Natural killer cell (primary cell): ENCODE measurements at regions not wholly inside any gene's neighbourhood (a gene's known extent, or its start where the extent isn't known, plus 50 kb on each side); places are given as distances from the start of the nearest gene placed in this dataset.

ENCODE experiments used
- ATAC-seq, 3 donors: fragments of 150-1000 bp in 2 of 3; fragments of 200-7000 bp in 1 of 3; cut with Tn5 transposase; 1 replicate in 1 of 3; 2 replicates in 2 of 3; pipeline ENCODE4 v1.10.0; 2021; ENCODE audit warnings: mild to moderate bottlenecking in 2 of 3, moderate library complexity in 2 of 3
- DNase-seq, 2 donors: peaks; one replicate each; pipeline versions ENCODE4 v3.0.0 to v3.0.0-alpha.2; 2013 to 2021; ENCODE audit warnings: mixed read lengths in 1 of 2
- H3K27ac ChIP-seq: one replicate; pipeline ENCODE4 v1.5.1; 2013; ENCODE audit warnings: mild to moderate bottlenecking, low read length
- H3K27me3 ChIP-seq: one replicate; pipeline ENCODE4 v1.6.1; 2013; ENCODE audit warnings: low read length; ENCODE audit not compliant: control insufficient read depth, insufficient read depth
- H3K36me3 ChIP-seq: one replicate; pipeline ENCODE4 v1.6.1; 2013; ENCODE audit warnings: low read length; ENCODE audit not compliant: control insufficient read depth, insufficient read depth
- H3K4me1 ChIP-seq: one replicate; pipeline ENCODE4 v1.6.1; 2013; ENCODE audit warnings: low read length; ENCODE audit not compliant: control insufficient read depth, insufficient read depth
- H3K4me3 ChIP-seq: one replicate; pipeline ENCODE4 v1.5.1; 2013; ENCODE audit warnings: low read length
- H3K9me3 ChIP-seq: one replicate; pipeline ENCODE4 v1.6.1; 2013; ENCODE audit warnings: low read length; ENCODE audit not compliant: control insufficient read depth, insufficient read depth
- H3K27ac Mint-ChIP-seq, 2 donors: one replicate each; pipeline ENCODE4 v1.8.0; 2022; ENCODE audit warnings: mild to moderate bottlenecking in 2 of 2, mixed read lengths in 2 of 2, moderate library complexity in 1 of 2
- H3K27me3 Mint-ChIP-seq, 2 donors: one replicate each; pipeline ENCODE4 v1.8.0; 2022; ENCODE audit warnings: low read depth in 2 of 2, mixed read lengths in 2 of 2
- H3K36me3 Mint-ChIP-seq: one replicate; pipeline ENCODE4 v1.8.0; 2022; ENCODE audit warnings: mixed read lengths
- H3K4me1 Mint-ChIP-seq, 2 donors: one replicate each; pipeline ENCODE4 v1.8.0; 2022; ENCODE audit warnings: mixed read lengths in 2 of 2
- H3K4me3 Mint-ChIP-seq: one replicate; pipeline ENCODE4 v1.8.0; 2022; ENCODE audit warnings: mild to moderate bottlenecking, moderate library complexity, mixed read lengths
- H3K9me3 Mint-ChIP-seq, 2 donors: one replicate each; pipeline ENCODE4 v1.8.0; 2022; ENCODE audit warnings: mixed read lengths in 2 of 2
- WGBS: methylation state at CpG from one replicate; pipeline ENCODE4 v1.1.7; 2013; ENCODE audit warnings: missing lambda C conversion rate; ENCODE audit not compliant: insufficient coverage; 5-methylcytosine and 5-hydroxymethylcytosine counted together
- intact Hi-C: fragments of 100-400 bp; cut with micrococcal nuclease; formaldehyde crosslinking; loops from one replicate; pipeline ENCODE4 v1.14.2; 2022
- TF ChIP-seq, protein P1 (sequence below): fragments of 200-600 bp; IDR thresholded peaks from one replicate; pipeline ENCODE4 v1.8.0; 2022; ENCODE audit warnings: antibody characterized with exemption

DNA sequence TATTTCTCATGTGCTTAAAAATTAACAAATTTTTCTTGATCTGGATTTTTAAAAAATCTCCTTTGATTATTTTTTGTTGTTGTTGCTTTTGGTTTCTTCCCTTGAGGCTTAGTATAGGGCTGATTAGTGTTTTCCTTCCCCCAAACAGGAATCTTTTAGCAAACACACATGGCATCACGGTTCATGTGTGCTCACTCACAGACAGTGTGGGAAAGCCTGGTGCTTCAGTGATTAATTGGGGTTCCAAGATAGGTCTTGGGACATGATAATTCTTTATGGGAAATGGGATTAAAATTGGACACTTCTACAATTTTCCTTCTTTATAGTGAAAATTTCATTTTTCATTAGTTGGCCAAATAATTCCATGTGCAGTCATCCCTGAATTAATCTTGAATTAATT, 153.9 kb upstream of the SOX11 start:
- Histone ChIP-seq H3K4me3 (no peak overlapping the region), H3K4me1 (no peaks in the 10 kb centered on the region), H3K9me3 (peaks cover 5% of the 10 kb centered on the region), H3K27ac (no peak overlapping the region), H3K36me3 (no peaks in the 10 kb centered on the region), H3K27me3 (no peaks in the 10 kb centered on the region)
- Mint-ChIP-seq H3K27me3 (no peaks in the 10 kb centered on the region), H3K36me3 (no peaks in the 10 kb centered on the region), H3K27ac (no peak overlapping the region), H3K4me1 (no peaks in the 10 kb centered on the region), H3K9me3 (peaks cover 3 to 10% of the 10 kb centered on the region in 2 donors), H3K4me3 (no peak overlapping the region)
- TF ChIP-seq, protein P1, sequence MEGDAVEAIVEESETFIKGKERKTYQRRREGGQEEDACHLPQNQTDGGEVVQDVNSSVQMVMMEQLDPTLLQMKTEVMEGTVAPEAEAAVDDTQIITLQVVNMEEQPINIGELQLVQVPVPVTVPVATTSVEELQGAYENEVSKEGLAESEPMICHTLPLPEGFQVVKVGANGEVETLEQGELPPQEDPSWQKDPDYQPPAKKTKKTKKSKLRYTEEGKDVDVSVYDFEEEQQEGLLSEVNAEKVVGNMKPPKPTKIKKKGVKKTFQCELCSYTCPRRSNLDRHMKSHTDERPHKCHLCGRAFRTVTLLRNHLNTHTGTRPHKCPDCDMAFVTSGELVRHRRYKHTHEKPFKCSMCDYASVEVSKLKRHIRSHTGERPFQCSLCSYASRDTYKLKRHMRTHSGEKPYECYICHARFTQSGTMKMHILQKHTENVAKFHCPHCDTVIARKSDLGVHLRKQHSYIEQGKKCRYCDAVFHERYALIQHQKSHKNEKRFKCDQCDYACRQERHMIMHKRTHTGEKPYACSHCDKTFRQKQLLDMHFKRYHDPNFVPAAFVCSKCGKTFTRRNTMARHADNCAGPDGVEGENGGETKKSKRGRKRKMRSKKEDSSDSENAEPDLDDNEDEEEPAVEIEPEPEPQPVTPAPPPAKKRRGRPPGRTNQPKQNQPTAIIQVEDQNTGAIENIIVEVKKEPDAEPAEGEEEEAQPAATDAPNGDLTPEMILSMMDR, result no peak
- no CpG with 5 or more reads among the region's 1 CpG for WGBS
- intact Hi-C loops, result no loop called here
- DNase-seq (no peak), ATAC-seq (no peak)

DNA sequence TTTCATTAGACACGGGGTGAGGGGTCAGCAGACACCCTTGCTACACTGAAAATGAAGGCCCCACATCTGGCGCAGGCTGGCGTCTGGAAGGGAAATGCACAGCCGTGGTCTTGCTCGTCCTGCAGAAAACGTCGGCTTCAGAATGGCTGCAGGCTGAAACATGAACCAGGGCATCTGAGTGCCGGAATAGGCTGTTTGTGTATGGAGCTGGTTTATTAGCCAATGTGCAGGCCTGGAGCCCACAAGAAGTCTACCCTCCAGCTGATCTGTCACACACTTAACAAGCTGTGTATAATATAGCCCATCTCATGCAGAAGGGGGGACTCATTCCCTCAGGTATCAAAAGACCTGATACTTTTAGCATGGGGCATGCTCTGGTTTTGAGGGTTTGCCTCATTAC, 153.4 kb upstream of the SOX11 start:
- Histone ChIP-seq H3K27ac (no peak overlapping the region), H3K4me1 (no peaks in the 10 kb centered on the region), H3K27me3 (no peaks in the 10 kb centered on the region), H3K4me3 (no peak overlapping the region), H3K9me3 (peaks cover 5% of the 10 kb centered on the region), H3K36me3 (no peaks in the 10 kb centered on the region)
- Mint-ChIP-seq H3K4me3 (no peak overlapping the region), H3K36me3 (no peaks in the 10 kb centered on the region), H3K27ac (no peak overlapping the region), H3K9me3 (peaks cover 3 to 11% of the 10 kb centered on the region in 2 donors), H3K27me3 (no peaks in the 10 kb centered on the region), H3K4me1 (no peaks in the 10 kb centered on the region)
- ATAC-seq, result no peak
- TF ChIP-seq, protein P1, result no peak
- no peak for DNase-seq
- 93% methylated on average over 8 of the region's 8 CpGs for WGBS
- intact Hi-C loops, result no loop called here

DNA sequence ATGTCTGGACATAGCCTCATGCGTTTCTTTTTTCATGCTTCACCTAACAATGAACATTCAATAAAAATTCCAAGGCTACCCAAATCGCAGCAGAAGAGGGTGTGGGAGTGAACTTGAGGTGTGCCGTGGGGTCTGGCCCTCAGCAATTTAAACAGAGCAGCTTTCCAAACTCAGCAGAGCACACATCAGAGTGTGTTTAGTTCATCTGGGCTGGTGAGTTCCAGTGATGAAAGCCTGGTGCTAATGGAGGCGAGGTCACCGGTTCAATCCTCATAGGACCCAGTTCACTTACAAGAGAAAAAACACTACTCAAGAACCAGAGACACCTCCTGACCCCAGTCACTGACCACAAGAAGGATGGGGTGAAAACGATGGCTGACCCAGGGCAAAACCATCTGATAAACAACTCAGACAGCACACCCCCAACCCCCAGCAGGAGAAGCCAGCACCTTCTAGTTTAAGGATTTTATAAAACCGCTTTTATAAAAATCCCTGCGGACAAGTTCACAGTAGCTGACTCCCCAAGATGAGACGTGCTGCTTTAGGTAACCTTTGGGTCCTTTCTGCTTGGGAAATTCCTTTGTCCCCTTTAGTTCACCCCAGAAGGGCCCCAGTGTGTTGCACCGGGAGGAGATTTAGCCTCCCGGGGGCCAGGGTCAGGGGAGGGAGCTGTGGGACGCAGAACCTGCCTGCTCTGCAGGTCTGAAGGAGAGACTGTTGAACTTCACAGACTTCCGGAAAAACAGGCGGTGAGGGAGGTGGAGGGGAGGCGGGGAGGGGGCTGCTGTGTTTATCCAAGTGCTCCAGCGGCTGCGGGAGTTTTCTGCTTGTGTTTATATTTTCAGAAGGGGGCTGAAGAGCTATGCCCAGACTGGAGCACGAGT, 152.7 kb upstream of the SOX11 start:
- Histone ChIP-seq H3K4me3 (no peak overlapping the region), H3K27ac (no peak overlapping the region), H3K36me3 (no peaks in the 10 kb centered on the region), H3K4me1 (no peaks in the 10 kb centered on the region), H3K9me3 (peaks cover 12% of the 10 kb centered on the region), H3K27me3 (no peaks in the 10 kb centered on the region)
- TF ChIP-seq, protein P1, result no peak
- no peak for DNase-seq
- no peak for ATAC-seq
- intact Hi-C loops, result no loop called here
- H3K36me3 Mint-ChIP-seq, result no peaks in the 10 kb centered on the region
- H3K9me3 Mint-ChIP-seq, result peaks cover 3 to 11% of the 10 kb centered on the region in 2 donors
- H3K27me3 Mint-ChIP-seq, result no peaks in the 10 kb centered on the region
- H3K27ac Mint-ChIP-seq, result no peak overlapping the region
- 42% methylated on average over 18 of the region's 18 CpGs for WGBS
- no peak overlapping the region for H3K4me3 Mint-ChIP-seq
- no peaks in the 10 kb centered on the region for H3K4me1 Mint-ChIP-seq

GRCh38 chr2:5540856-5541255, 151.3 kb upstream of the SOX11 start:
- DNase-seq (no peak), ATAC-seq (no peak)
- 72% methylated on average over 4 of the region's 5 CpGs for WGBS
- Mint-ChIP-seq H3K27ac (no peak overlapping the region), H3K9me3 (peaks cover 10 to 18% of the 10 kb centered on the region in 2 donors), H3K4me3 (no peak overlapping the region), H3K4me1 (no peaks in the 10 kb centered on the region), H3K27me3 (no peaks in the 10 kb centered on the region), H3K36me3 (no peaks in the 10 kb centered on the region)
- Histone ChIP-seq H3K4me1 (no peaks in the 10 kb centered on the region), H3K27me3 (no peaks in the 10 kb centered on the region), H3K9me3 (peaks cover 13% of the 10 kb centered on the region), H3K27ac (no peak overlapping the region), H3K36me3 (no peaks in the 10 kb centered on the region), H3K4me3 (no peak overlapping the region)
- intact Hi-C loops, result no loop called here
- TF ChIP-seq, protein P1, result no peak
